Ishikawa (cell line): ENCODE measurements at regions not wholly inside any gene's neighbourhood (a gene's known extent, or its start where the extent isn't known, plus 50 kb on each side); places are given as distances from the start of the nearest gene placed in this dataset.

Experiments
- CEBPB ChIP-seq: IDR thresholded peaks from 2 replicates; pipeline ENCODE4 v1.6.1; 2012
- CREB1 ChIP-seq: IDR thresholded peaks from 2 replicates; pipeline ENCODE4 v1.6.1; 2012; ENCODE audit warnings: low read depth
- EGR1 ChIP-seq: IDR thresholded peaks from 2 replicates; pipeline ENCODE4 v1.6.1; 2012
- EP300 ChIP-seq: IDR thresholded peaks from 2 replicates; pipeline ENCODE4 v1.6.1; 2012; ENCODE audit warnings: borderline replicate concordance
- FOXM1 ChIP-seq: IDR thresholded peaks from 2 replicates; pipeline ENCODE4 v1.6.1; 2012; ENCODE audit warnings: low read depth, borderline replicate concordance
- MAX ChIP-seq: IDR thresholded peaks from 2 replicates; pipeline ENCODE4 v1.6.1; 2012
- RAD21 ChIP-seq: IDR thresholded peaks from 2 replicates; pipeline ENCODE4 v1.6.1; 2012; ENCODE audit warnings: low read depth
- REST ChIP-seq: IDR thresholded peaks from 2 replicates; pipeline ENCODE4 v1.6.1; 2012; ENCODE audit warnings: low read depth, mild to moderate bottlenecking
- TAF1 ChIP-seq: IDR thresholded peaks from 2 replicates; pipeline ENCODE4 v1.6.1; 2012; ENCODE audit warnings: low read depth, mild to moderate bottlenecking
- TCF12 ChIP-seq: IDR thresholded peaks from 2 replicates; pipeline ENCODE4 v1.6.1; 2012; ENCODE audit warnings: low read depth
- TEAD4 ChIP-seq: IDR thresholded peaks from 2 replicates; pipeline ENCODE4 v1.6.1; 2012
- USF1 ChIP-seq: IDR thresholded peaks from 2 replicates; pipeline ENCODE4 v1.6.1; 2012
- YY1 ChIP-seq: IDR thresholded peaks from 2 replicates; pipeline ENCODE4 v1.6.1; 2012; ENCODE audit warnings: low read depth
- ZBTB7A ChIP-seq: IDR thresholded peaks from 2 replicates; pipeline ENCODE4 v1.6.1; 2012; ENCODE audit warnings: low read depth

DNA sequence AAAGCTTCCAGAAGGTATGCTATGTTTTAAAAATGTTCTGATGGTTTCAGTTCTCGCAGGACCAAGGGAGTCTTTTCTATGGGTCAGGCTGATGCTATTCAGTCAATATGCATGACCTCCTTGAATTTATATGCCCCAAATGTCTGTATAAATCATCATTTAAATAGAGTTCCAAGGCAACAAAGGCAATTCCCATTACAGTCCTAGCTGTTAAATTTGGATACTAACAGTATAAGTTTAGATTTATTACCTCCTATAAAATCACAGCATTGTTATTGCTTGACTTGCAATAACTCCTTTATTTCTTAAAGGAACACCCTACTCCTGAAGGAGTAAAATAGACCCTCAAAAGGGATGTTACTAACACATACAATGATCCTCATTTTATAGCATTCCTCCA, 387.7 kb upstream of the CHD1 start:
- TF ChIP-seq RAD21, result no peak
- no peak for TF ChIP-seq REST
- no peak for TF ChIP-seq EP300
- no peak for TF ChIP-seq MAX
- TF ChIP-seq TAF1, result no peak
- no peak for TF ChIP-seq YY1
- TF ChIP-seq CEBPB, result no peak
- TF ChIP-seq TEAD4, result no peak
- no peak for TF ChIP-seq TCF12
- TF ChIP-seq FOXM1, result no peak
- no peak for TF ChIP-seq CREB1
- no peak for TF ChIP-seq EGR1
- no peak for TF ChIP-seq ZBTB7A
- no peak for TF ChIP-seq USF1
